ENCODE measurements at regions not wholly inside any gene's neighbourhood (a gene's known extent, or its start where the extent isn't known, plus 50 kb on each side); places are given as distances from the start of the nearest gene placed in this dataset.

DNA sequence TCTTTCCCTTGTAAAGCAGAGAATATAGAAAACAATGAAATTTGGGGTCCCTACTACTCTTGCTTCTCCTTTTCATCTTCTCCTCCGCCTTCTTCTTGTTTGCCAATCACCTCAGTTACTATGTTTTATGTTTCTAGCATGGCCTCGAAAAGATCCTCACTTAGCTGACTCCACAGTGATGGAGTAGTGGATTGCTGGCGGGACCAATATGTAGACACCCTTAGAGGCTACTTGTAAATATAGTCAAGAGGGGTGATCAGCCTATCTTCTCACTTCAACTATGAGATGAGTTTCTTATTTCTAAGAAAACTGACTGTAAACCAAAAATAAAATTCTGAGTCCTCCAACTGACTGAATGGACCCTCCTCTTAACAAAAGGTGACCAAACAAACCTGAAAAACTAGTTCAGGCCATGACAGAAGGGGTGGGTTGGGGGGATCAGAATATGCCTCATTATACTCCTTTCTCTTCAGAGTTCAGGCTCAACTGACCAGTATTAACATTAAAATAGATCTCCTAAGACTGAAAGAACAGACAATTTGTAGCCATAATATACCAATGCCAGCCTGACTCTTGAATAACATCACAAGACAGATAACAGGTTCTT, 829.0 kb downstream of the TLE4 start:
- TF ChIP-seq, protein P1, sequence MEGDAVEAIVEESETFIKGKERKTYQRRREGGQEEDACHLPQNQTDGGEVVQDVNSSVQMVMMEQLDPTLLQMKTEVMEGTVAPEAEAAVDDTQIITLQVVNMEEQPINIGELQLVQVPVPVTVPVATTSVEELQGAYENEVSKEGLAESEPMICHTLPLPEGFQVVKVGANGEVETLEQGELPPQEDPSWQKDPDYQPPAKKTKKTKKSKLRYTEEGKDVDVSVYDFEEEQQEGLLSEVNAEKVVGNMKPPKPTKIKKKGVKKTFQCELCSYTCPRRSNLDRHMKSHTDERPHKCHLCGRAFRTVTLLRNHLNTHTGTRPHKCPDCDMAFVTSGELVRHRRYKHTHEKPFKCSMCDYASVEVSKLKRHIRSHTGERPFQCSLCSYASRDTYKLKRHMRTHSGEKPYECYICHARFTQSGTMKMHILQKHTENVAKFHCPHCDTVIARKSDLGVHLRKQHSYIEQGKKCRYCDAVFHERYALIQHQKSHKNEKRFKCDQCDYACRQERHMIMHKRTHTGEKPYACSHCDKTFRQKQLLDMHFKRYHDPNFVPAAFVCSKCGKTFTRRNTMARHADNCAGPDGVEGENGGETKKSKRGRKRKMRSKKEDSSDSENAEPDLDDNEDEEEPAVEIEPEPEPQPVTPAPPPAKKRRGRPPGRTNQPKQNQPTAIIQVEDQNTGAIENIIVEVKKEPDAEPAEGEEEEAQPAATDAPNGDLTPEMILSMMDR (conservative IDR thresholded peaks at IDR 0.05 in 1 of 2, IDR thresholded peaks at IDR 0.05 in 1 of 2; ENCODE audit: extremely low read depth in 1 of 2, insufficient read depth in 1 of 2, low read depth in 1 of 2, low read length in 2 of 2), result no peak
- TF ChIP-seq EZH2 (IDR thresholded peaks at IDR 0.05; ENCODE audit: borderline replicate concordance, low read length), result no peak

Measured in mammary epithelial cell (primary cell).